ENCODE measurements at regions not wholly inside any gene's neighbourhood (a gene's known extent, or its start where the extent isn't known, plus 50 kb on each side); places are given as distances from the start of the nearest gene placed in this dataset.
"Not testable (repeated sequence)": the region's sequence is repeated elsewhere in the genome, so short reads cannot be mapped to it uniquely, and the experiment has no call there.

DNA sequence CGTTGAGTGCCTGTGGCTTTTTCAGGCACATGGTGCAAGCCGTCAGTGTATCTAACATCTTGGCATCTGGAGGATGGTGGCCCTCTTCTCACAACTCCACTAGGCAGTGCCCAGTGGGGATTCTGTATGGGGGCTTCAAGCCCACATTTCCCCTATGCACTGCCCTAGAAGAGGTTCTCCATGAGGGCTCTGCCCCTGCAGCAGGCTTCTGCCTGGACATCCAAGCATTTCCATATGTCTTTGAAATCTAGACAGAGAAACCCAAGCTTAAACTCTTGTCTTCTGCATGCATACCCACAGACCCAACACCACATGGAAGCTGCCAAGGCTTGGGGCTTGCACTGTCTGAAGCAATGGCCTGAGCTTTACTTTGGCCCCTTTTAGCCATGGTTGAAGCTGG is 146.4 kb downstream of the ARL4A start:
- no peak for TF ChIP-seq EP300 (IDR thresholded peaks at IDR 0.05)
- no peak for TF ChIP-seq POLR2AphosphoS5 (IDR thresholded peaks at IDR 0.05)
- no peak for TF ChIP-seq POLR2A (IDR thresholded peaks at IDR 0.05)
- TF ChIP-seq CTCF (IDR thresholded peaks at IDR 0.05) = no peak
- no peaks in the 10 kb centered on the region for H3K27me3 ChIP-seq
- no peak overlapping the region for H3K27ac ChIP-seq
- no peak overlapping the region for H3K4me3 ChIP-seq
- no peaks in the 10 kb centered on the region for H3K4me1 ChIP-seq
- DNase-seq (ENCODE audit: low spot score in 2 of 2) = no peak
- no peaks in the 10 kb centered on the region for H3K9me3 ChIP-seq
- no peaks in the 10 kb centered on the region for H3K36me3 ChIP-seq
- WGBS = no CpG with 5 or more reads among the region's 2 CpGs

DNA sequence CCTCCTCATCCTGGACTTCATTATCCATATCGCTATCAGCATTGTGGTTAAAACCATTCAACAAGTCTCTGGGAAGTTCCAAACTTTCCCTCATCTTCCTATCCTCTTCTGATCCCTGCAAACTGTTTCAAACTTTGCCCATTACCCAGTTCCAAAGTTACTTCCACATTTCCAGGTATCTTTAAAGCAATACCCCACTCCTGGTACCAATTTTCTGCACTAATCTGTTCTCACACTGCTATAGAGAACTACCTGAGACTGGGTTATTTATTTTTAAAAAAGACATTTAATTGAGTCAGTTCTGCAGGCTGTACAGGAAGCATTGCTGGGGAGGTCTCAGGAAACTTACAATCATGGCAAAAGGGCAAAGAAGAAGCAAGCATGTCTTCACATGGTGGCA is 147.3 kb downstream of the ARL4A start:
- TF ChIP-seq POLR2AphosphoS5 (IDR thresholded peaks at IDR 0.05) = no peak
- no peak for TF ChIP-seq EP300 (IDR thresholded peaks at IDR 0.05)
- TF ChIP-seq POLR2A (IDR thresholded peaks at IDR 0.05) = no peak
- TF ChIP-seq CTCF (IDR thresholded peaks at IDR 0.05) = no peak
- no peaks in the 10 kb centered on the region for H3K4me1 ChIP-seq

DNA sequence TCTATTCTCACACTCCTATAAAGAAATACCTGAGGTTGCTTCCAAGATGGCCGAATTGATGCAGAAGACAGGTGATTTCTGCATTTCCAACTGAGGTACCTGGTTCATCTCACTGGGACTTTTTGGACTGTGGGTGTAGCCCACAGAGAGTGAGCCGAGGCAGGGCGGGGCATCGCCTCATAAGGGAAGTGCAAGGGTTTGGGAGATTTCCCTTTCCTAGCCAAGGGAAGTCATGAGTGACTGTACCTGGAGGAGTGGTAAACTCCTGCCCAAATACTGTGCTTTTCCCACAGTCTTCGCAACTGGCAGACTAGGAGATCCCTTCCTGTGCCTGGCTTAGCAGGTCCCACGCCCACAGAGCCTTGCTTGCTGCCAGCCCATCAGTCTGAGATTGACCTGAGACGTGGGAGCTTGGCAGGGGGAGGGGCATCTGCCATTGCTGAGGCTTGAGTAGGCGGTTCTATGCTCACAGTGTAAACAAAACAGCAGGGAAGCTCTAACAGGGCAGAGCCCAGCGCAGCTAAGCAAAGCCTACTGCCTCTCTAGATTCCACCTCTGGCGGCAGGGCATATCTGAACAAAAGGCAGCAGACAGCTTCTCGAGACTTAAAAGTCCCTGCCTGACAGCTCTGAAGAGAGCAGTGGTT is 152.2 kb downstream of the ARL4A start:
- Histone ChIP-seq H3K4me3 (no peak overlapping the region), H3K27me3 (no peaks in the 10 kb centered on the region), H3K9me3 (peaks cover 6% of the 10 kb centered on the region), H3K36me3 (no peaks in the 10 kb centered on the region), H3K27ac (no peak overlapping the region), H3K4me1 (no peaks in the 10 kb centered on the region)
- TF ChIP-seq CTCF (IDR thresholded peaks at IDR 0.05) (no peak), POLR2A (IDR thresholded peaks at IDR 0.05) (no peak), EP300 (IDR thresholded peaks at IDR 0.05) (no peak), POLR2AphosphoS5 (IDR thresholded peaks at IDR 0.05) (no peak)
- DNase-seq (ENCODE audit: low spot score in 2 of 2) = no peak
- 74% methylated on average over 5 of the region's 11 CpGs for WGBS

More for the DNA sequence above, 147.3 kb downstream of the ARL4A start:
- H3K9me3 ChIP-seq = no peaks in the 10 kb centered on the region
- no peak overlapping the region for H3K4me3 ChIP-seq
- H3K27ac ChIP-seq = no peak overlapping the region
- no peak for DNase-seq (ENCODE audit: low spot score in 2 of 2)
- 100% methylated on average over 1 of the region's 1 CpG for WGBS
- no peaks in the 10 kb centered on the region for H3K27me3 ChIP-seq
- no peaks in the 10 kb centered on the region for H3K36me3 ChIP-seq

GRCh38 chr7:12844732-12845131 is 157.3 kb downstream of the ARL4A start:
- H3K4me3 ChIP-seq; H3K4me1 ChIP-seq; H3K36me3 ChIP-seq; H3K27ac ChIP-seq; H3K27me3 ChIP-seq; DNase-seq (ENCODE audit: low spot score in 2 of 2): not testable (repeated sequence)
- H3K9me3 ChIP-seq = peaks cover 20% of the 10 kb centered on the region

- Histone ChIP-seq H3K27ac (no peak overlapping the region), H3K4me3 (no peak overlapping the region), H3K27me3 (no peaks in the 10 kb centered on the region), H3K4me1 (peaks cover 11% of the 10 kb centered on the region), H3K36me3 (no peaks in the 10 kb centered on the region), H3K9me3 (peaks cover 20% of the 10 kb centered on the region)
- DNase-seq (ENCODE audit: low spot score in 2 of 2) = no peak
- TF ChIP-seq EP300 (IDR thresholded peaks at IDR 0.05) (no peak), CTCF (IDR thresholded peaks at IDR 0.05) (no peak), POLR2AphosphoS5 (IDR thresholded peaks at IDR 0.05) (no peak), POLR2A (IDR thresholded peaks at IDR 0.05) (no peak)
- 100% methylated on average over 1 of the region's 1 CpG for WGBS
These were observed 159.6 kb downstream of the ARL4A start for GRCh38 chr7:12847001-12847400.

DNA sequence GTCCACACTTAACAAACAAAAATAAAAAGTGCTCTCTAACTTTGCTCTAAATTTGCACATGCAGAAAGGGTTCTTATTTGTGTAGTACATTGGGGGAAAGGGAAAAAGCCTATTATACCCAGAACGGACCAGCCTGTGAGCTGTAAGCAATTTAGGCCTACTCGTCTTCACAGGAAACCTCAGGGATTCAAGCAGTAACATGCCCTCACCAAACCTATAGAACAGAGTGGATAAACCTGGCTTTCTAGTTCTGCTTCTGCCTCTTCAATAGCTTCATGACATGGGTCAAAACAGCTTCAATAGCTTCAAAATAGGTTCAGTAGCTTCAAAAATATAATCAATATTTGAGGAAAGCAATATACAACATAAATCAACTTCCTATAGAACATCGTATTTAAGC is 163.7 kb downstream of the ARL4A start:
- H3K27ac ChIP-seq = peak overlapping the region; percentile 51
- no peak for TF ChIP-seq POLR2A (IDR thresholded peaks at IDR 0.05)
- TF ChIP-seq EP300 (IDR thresholded peaks at IDR 0.05) = no peak
- TF ChIP-seq CTCF (IDR thresholded peaks at IDR 0.05) = no peak
- TF ChIP-seq POLR2AphosphoS5 (IDR thresholded peaks at IDR 0.05) = no peak
- WGBS = 42% methylated on average over 3 of the region's 3 CpGs

More for the DNA sequence above, 163.7 kb downstream of the ARL4A start:
- Histone ChIP-seq H3K36me3 (no peaks in the 10 kb centered on the region), H3K27me3 (no peaks in the 10 kb centered on the region), H3K9me3 (peaks cover 5% of the 10 kb centered on the region), H3K4me1 (peaks cover 11% of the 10 kb centered on the region), H3K4me3 (no peak overlapping the region)
- no peak for DNase-seq (ENCODE audit: low spot score in 2 of 2)

Measured in suprapubic skin (tissue), 4 donors.